Lung (tissue), 12 donors: ENCODE measurements at regions not wholly inside any gene's neighbourhood (a gene's known extent, or its start where the extent isn't known, plus 50 kb on each side); places are given as distances from the start of the nearest gene placed in this dataset. TPM values are rescaled to one million over a fixed set of nuclear protein-coding genes. Genes with fewer than 3 reads are reported as not detected.
A peak's percentile ranks its signal among the peaks of the same experiment; 100 is the strongest.

Experiments used
- ATAC-seq: fragments of 200-7000 bp; cut with Tn5 transposase; one replicate; pipeline ENCODE4 v1.9.1; 2020; ENCODE audit warnings: moderate number of reproducible peaks; ENCODE audit not compliant: insufficient read depth, low FRiP score
- DNase-seq, 3 donors: peaks; one replicate each; pipeline ENCODE4 v3.0.0-alpha.2; 2013 to 2017
- H3K27ac ChIP-seq, 2 donors: one replicate each; pipeline ENCODE4 v1.5.1; 2013; ENCODE audit warnings: mild to moderate bottlenecking in 2 of 2, moderate library complexity in 2 of 2, control low read depth in 1 of 2, inconsistent platforms in 1 of 2, low read depth in 1 of 2, low read length in 1 of 2
- H3K27me3 ChIP-seq, 3 donors: one replicate each; pipeline ENCODE4 v1.5.1; 2013; ENCODE audit warnings: low read length in 2 of 3; ENCODE audit not compliant: control insufficient read depth in 3 of 3, insufficient read depth in 3 of 3
- H3K36me3 ChIP-seq, 4 donors: one replicate each; pipeline ENCODE4 v1.5.1; 2013; ENCODE audit warnings: low read length in 4 of 4, mild to moderate bottlenecking in 1 of 4, moderate library complexity in 1 of 4; ENCODE audit not compliant: control insufficient read depth in 4 of 4, insufficient read depth in 4 of 4
- H3K4me1 ChIP-seq, 5 donors: one replicate each; pipeline ENCODE4 v1.5.1; 2013; ENCODE audit warnings: low read length in 5 of 5, mild to moderate bottlenecking in 2 of 5, moderate library complexity in 1 of 5; ENCODE audit not compliant: control insufficient read depth in 5 of 5, insufficient read depth in 5 of 5
- H3K4me3 ChIP-seq: one replicate; pipeline ENCODE4 v1.5.1; 2013; ENCODE audit warnings: mild to moderate bottlenecking, control low read depth, moderate library complexity
- H3K9ac ChIP-seq, 2 donors: one replicate each; pipeline ENCODE4 v1.5.1; 2013; ENCODE audit warnings: low read length in 2 of 2, control low read depth in 1 of 2; ENCODE audit not compliant: insufficient read depth in 1 of 2
- H3K9me3 ChIP-seq, 4 donors: one replicate each; pipeline ENCODE4 v1.5.1; 2013; ENCODE audit warnings: low read length in 3 of 4, mild to moderate bottlenecking in 1 of 4, moderate library complexity in 1 of 4; ENCODE audit not compliant: control insufficient read depth in 4 of 4, insufficient read depth in 3 of 4
- CTCF ChIP-seq: IDR thresholded peaks from 2 replicates; pipeline ENCODE4 v1.5.1; 2012; ENCODE audit warnings: mild to moderate bottlenecking; ENCODE audit errors: control extremely low read depth, extremely low read depth
- WGBS, 2 donors: extraction: QIAGEN DNeasy Blood & Tissue Kit; methylation state at CpG; one replicate each; pipeline ENCODE4 v1.1.7; 2013; 5-methylcytosine and 5-hydroxymethylcytosine counted together
- small RNA-seq: library from RNA; depleted of rRNA; stranded (forward); fragments of <200 nt; gene quantifications from one replicate; pipeline ENCODE3, GENCODE V24; 2014; ENCODE audit warnings: low replicate concordance
- donor health status: control.
- donor health status: control.
- donor health status: Bipolar disorder and iron deficiency.
- donor health status: healthy.
- donor health status: DM: yes; HTN: yes; CAD: no.

GRCh38 chr1:117810553-117810952 lies 118.9 kb downstream of the GDAP2 start:
- peak overlapping the region in 1 of 2 donors; percentile 33 for H3K27ac ChIP-seq

GRCh38 chr1:117812869-117813511 lies 116.4 kb downstream of the GDAP2 start:
- no peak overlapping the region for H3K27ac ChIP-seq
- H3K9ac ChIP-seq, result no peak overlapping the region
- H3K27me3 ChIP-seq, result no peaks in the 10 kb centered on the region
- H3K4me3 ChIP-seq, result no peak overlapping the region
- TF ChIP-seq CTCF, result no peak
- peaks cover 0 to 2% (median 0%) of the 10 kb centered on the region in 4 donors for H3K9me3 ChIP-seq
- ATAC-seq, result no peak
- no peaks in the 10 kb centered on the region for H3K36me3 ChIP-seq
- DNase-seq, result peak; percentile 33 to 77 (median 72)
- 47 to 63% methylated on average over 1 of the region's 1 CpG for WGBS, 2 donors
- peaks cover 0 to 10% (median 2%) of the 10 kb centered on the region in 5 donors for H3K4me1 ChIP-seq

More at GRCh38 chr1:117810553-117810952, 118.9 kb downstream of the GDAP2 start:
- no peak overlapping the region for H3K4me3 ChIP-seq
- H3K9me3 ChIP-seq, result no peaks in the 10 kb centered on the region
- WGBS, 2 donors, result 73% methylated on average over 3 of the region's 3 CpGs
- ATAC-seq (no peak), DNase-seq (no peak)
- no peak for TF ChIP-seq CTCF
- H3K27me3 ChIP-seq, result no peaks in the 10 kb centered on the region
- H3K36me3 ChIP-seq, result no peaks in the 10 kb centered on the region
- H3K9ac ChIP-seq, result no peak overlapping the region
- H3K4me1 ChIP-seq, result peaks cover 0 to 10% (median 2%) of the 10 kb centered on the region in 5 donors

Small RNA genes in the stretch of these regions (small RNA-seq; reads per million reads assigned to genes)
- gene AL390877.1 (not detected), gene RF00561 (not detected)
